ENCODE measurements at regions not wholly inside any gene's neighbourhood (a gene's known extent, or its start where the extent isn't known, plus 50 kb on each side); places are given as distances from the start of the nearest gene placed in this dataset.

DNA sequence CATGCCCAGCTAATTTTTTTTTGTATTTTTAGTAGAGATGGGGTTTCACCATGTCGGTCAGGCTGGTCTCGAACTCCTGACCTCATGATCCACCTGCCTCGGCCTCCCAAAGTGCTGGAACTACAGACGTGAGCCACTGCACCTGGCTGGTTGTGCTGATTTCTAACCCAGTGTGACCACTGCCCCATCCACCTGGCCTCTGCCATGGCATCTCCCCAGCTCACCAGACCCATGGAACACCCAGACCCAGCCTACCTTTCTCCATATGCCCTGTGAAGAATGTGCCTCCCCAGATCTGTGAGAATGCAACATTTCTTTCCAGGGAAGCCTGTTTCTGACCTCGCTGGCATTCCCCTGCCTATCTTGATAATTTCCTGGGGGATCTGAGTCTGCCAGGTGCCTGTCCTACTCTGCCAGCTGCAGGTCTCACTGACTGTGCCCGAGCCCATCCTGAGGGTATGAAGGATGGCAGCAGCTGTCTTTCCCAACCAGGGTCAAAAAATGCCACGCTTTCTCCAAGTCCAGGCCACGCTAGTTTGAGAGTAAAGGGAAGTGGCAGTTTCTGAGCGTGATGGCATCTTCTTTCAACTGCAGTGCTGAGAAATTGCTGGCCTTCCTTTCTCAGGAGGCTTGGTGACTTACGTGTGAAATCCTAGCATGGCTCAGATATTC, 324.4 kb upstream of the ZNF32 start:
- no peak for DNase-seq (ENCODE audit: low read depth in 2 of 2)

GRCh38 chr10:43971981-43972380, 323.3 kb upstream of the ZNF32 start:
- DNase-seq (ENCODE audit: low read depth in 2 of 2) = no peak

GRCh38 chr10:43971306-43971705, 322.6 kb upstream of the ZNF32 start:
- no peak for DNase-seq (ENCODE audit: low read depth in 2 of 2)

- DNase-seq (ENCODE audit: low read depth in 2 of 2) = no peak
Measured at GRCh38 chr10:43970717-43971116, 322.0 kb upstream of the ZNF32 start.

DNA sequence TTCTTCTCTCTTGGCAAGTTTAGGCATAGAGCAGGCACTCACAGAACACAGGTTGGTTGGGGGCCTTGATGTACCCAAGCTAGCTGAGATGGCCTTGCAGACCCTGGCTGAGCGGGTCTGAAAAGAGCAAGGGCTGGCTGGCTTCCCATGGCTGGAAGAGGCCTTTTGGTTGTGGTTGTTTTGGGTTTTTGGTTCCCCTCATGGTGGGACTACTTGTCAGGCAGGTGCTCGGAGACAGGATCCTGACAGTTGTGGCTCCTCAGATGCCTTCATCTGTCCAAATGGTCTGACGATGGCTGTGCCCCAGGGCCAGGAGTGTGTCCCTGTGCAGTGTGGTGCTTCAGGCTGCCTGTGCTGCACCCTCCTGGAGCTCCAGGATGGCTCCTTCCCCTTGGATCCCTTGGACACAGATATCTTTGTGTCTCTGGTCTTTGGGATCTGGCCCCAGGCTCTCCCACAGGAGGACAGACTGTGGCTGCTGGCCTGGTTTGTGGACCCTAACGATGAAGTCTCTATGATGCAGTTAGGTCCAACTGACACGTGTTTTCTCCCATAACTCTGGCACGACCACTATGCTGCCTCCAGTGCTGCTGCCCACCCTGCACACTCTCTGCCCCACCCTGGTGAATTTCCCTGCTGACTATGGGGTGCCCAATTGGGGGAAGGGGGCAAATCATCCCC, 321.5 kb upstream of the ZNF32 start:
- DNase-seq (ENCODE audit: low read depth in 2 of 2) = no peak

DNA sequence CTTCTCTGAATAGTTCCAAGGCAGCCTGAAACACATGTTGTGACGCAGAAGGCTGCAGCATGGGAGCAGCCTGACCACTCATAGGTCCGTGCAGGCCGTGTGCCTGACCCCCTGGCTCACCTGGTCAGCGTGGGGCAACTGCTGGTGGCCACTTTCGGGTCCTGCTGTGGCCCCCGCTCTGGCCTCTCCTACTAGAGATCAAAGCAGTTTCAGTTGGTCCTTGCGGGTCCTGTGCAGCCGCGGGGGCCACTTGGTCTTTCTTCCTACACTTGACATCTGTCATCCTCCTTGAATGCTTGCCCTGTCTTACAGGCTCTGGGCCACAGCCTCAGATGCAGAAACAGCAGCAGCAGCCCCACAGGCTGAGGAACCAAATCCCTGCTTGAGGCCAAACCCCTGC, 320.8 kb upstream of the ZNF32 start:
- DNase-seq (ENCODE audit: low read depth in 2 of 2) = no peak

GRCh38 chr10:43968961-43969360, 320.3 kb upstream of the ZNF32 start:
- no peak for DNase-seq (ENCODE audit: low read depth in 2 of 2)

GRCh38 chr10:43968076-43968475, 319.4 kb upstream of the ZNF32 start:
- DNase-seq (ENCODE audit: low read depth in 2 of 2) = no peak

DNA sequence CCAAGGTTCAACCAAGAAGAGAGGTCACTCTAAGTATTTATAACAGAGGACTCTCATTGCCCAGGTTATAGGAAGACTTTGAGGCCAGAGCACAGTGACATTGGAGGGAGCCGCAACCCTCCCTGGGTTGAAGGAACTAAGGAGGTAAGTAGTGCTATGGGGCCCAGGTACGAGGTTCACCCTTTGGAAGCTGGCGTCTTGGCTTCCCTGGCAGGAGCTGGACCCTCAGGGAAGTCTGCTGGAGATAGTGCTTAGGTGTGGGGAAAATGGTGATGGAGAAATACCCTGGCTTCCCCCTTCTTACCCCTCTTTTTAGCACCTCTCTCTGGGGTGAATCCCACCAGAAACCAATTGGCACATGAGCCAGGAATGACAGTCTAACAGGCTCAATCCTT, 317.9 kb upstream of the ZNF32 start:
- no peak for DNase-seq (ENCODE audit: low read depth in 2 of 2)

DNA sequence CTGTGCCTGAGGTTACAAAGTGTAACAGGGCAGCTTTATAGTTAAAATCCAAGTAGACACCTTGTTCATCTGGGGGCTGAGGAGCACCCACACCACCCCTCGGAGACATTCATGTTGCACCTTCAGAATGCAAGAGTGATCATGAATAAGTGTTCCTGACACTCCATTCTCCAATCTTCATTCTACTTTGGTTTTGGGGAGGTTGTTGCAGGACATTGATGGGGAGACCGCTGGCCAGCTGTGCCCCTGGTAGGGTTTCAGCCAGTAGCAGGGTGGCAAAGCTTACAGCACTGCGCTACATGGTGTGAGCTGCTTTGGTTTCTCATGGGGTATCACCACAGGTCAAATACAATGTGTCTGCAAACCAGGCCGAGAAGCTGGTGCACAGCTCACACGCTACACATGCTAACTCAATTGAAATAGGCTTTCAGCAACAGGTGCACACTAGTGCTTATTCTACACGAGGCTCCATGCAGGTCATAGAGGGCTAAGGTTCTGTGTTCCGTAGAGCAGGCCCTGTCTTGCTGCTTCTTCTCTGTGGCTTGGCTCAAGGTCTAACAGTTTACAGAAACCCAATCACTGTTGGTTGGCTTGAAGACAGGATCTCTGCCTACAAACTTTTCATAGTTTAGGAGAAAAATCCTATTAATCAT, 317.4 kb upstream of the ZNF32 start:
- DNase-seq (ENCODE audit: low read depth in 2 of 2) = no peak

DNA sequence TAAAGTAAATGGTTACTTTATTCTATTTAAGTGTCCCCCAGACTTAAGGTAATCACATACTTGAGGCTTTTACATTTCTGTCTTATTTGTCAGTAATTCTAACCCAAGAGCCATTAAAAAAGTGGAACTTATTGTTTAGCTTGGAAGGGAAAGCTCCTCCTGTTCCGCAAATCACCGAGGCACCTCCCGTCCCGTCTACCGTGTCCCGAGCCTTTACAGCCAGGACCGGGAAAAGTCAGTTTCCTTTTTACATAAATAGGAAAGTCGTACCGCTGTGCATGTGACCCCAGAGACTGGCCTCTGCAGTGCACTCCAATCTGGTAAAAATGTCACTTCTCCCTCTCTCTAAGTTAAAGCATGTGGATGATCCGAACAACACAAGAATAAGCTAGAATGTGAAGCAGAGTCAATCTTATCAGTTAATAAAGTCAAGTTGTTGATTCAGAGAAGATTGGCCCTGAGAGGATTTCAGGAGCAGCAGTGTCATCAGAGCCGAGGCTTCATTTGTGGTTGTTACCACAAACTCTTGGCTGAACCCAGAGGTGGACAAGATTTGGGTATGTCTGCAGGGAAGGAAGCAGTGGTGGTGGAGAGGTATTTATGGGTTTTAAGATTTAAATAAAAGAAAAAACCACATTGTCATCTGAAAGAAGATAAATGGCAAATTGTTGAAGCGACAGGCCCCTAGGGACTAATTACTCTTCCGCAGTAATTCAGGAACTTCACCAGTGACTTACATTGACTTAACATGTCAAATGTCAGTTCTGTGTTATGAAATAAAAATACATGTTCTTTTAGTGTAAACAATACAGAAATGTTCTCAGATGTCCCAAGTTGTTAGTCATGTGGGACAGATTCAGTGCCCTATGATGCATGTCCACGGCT, 316.6 kb upstream of the ZNF32 start:
- no peak for DNase-seq (ENCODE audit: low read depth in 2 of 2)

GRCh38 chr10:43964486-43964885, 315.8 kb upstream of the ZNF32 start:
- no peak for DNase-seq (ENCODE audit: low read depth in 2 of 2)

- DNase-seq (ENCODE audit: low read depth in 2 of 2) = no peak
Measured at GRCh38 chr10:43963793-43964425, 315.2 kb upstream of the ZNF32 start.

GRCh38 chr10:43963379-43963778, 314.7 kb upstream of the ZNF32 start:
- no peak for DNase-seq (ENCODE audit: low read depth in 2 of 2)

GRCh38 chr10:43962346-43963191, 313.9 kb upstream of the ZNF32 start:
- no peak for DNase-seq (ENCODE audit: low read depth in 2 of 2)

GRCh38 chr10:43961523-43962345, 313.1 kb upstream of the ZNF32 start:
- DNase-seq (ENCODE audit: low read depth in 2 of 2) = no peak

DNA sequence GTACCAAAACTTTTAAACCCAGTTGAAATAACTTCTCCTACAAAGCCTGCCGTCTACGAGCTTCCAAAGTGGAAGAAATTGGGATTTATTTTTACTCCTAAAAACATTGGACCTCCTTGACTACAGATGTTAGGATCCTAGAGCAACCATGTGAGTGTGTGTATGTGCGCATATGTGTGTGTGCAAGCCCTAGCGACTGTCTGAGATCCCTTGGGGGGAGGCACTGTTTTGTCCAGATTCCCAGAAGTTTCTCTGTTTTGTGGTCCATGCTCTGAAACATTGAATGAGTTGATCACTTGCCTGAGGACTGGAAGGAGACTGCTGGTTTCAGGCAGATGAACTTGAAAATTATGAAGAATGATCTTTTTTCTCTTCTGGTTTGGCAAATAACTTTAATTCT, 312.3 kb upstream of the ZNF32 start:
- DNase-seq (ENCODE audit: low read depth in 2 of 2) = no peak

- DNase-seq (ENCODE audit: low read depth in 2 of 2) = no peak
Measured at GRCh38 chr10:43960477-43960876, 311.8 kb upstream of the ZNF32 start.

DNA sequence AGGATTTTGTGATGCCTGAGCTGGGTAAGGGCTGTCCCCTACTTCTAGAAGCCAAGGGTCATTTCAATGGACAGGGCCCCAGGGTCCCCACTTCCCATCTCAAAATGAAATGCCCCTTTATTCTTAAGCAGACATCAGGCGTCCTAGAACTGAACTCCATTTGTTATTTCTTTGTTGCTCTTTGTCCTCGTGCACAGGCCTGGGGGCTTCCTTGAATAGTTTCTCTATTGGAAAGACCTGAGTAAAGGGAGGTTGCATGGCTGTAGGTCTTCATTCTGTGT, 311.4 kb upstream of the ZNF32 start:
- DNase-seq (ENCODE audit: low read depth in 2 of 2) = no peak

Data from stimulated activated CD8-positive, alpha-beta memory T cell treated with anti-CD3 and anti-CD28 coated beads, Interleukin-7, amount 100 ng/mL, for 4 hours (primary cell).